Gastrocnemius medialis (tissue), 4 donors: ENCODE measurements at regions not wholly inside any gene's neighbourhood (a gene's known extent, or its start where the extent isn't known, plus 50 kb on each side); places are given as distances from the start of the nearest gene placed in this dataset.

Experiments
- ATAC-seq, 2 donors: fragments of 150-250 bp; one replicate each; pipeline ENCODE4 v1.9.1; 2016
- DNase-seq, 2 donors: peaks; one replicate each; pipeline ENCODE4 v3.0.0-alpha.2; 2019
- H3K27ac ChIP-seq, 4 donors: fragments of 200-600 bp; sonication (generic); 1 replicate in 1 of 4; 2 replicates in 3 of 4; pipeline ENCODE4 v1.5.1; 2016 to 2018; ENCODE audit warnings: mild to moderate bottlenecking in 2 of 4, moderate library complexity in 1 of 4
- H3K27me3 ChIP-seq, 3 donors: fragments of 200-600 bp; sonication (generic) in 2 of 3; 1 replicate in 1 of 3; 2 replicates in 2 of 3; pipeline versions ENCODE4 v1.5.1 to v1.6.0; 2016 to 2019; ENCODE audit warnings: mild to moderate bottlenecking in 1 of 3, moderate library complexity in 1 of 3
- H3K36me3 ChIP-seq, 2 donors: fragments of 200-600 bp; sonication (generic) in 1 of 2; one replicate each; pipeline ENCODE4 v1.5.1; 2017 to 2018
- H3K4me1 ChIP-seq, 2 donors: fragments of 200-600 bp; sonication (generic) in 1 of 2; one replicate each; pipeline ENCODE4 v1.5.1; 2016 to 2017; ENCODE audit warnings: mild to moderate bottlenecking in 2 of 2
- H3K4me3 ChIP-seq, 4 donors: fragments of 200-600 bp; sonication (generic) in 3 of 4; 1 replicate in 1 of 4; 2 replicates in 3 of 4; pipeline ENCODE4 v1.5.1; 2016 to 2019; ENCODE audit warnings: mild to moderate bottlenecking in 2 of 4
- H3K9me3 ChIP-seq, 3 donors: fragments of 200-600 bp; sonication (generic) in 2 of 3; 1 replicate in 1 of 3; 2 replicates in 2 of 3; pipeline ENCODE4 v1.5.1; 2016 to 2019
- POLR2A ChIP-seq, 2 donors: fragments of 450-650 bp; IDR thresholded peaks; one replicate each; pipeline ENCODE4 v1.6.1; 2017; ENCODE audit warnings: antibody characterized with exemption in 2 of 2, mild to moderate bottlenecking in 2 of 2, moderate library complexity in 2 of 2
- in situ Hi-C, 4 donors: fragments of 200-750 bp; cut with MboI; loops; one replicate each; pipeline versions ENCODE4 v1.15.0 to v1.8.0; 2017; ENCODE audit warnings: low sequenced_read_pairs in 4 of 4
- intact Hi-C: fragments of 100-400 bp; cut with DNase I; formaldehyde crosslinking; loops from one replicate; pipeline ENCODE4 v1.15.1; 2023; ENCODE audit warnings: low total_unique reads
- TF ChIP-seq, protein P1 (sequence below), 5 experiments: fragments of 450-650 bp in 3 of 5; fragments of 200-600 bp in 2 of 5; sonication (generic) in 2 of 5; IDR thresholded peaks in 4 of 5; conservative IDR thresholded peaks in 1 of 5; 1 replicate in 4 of 5; 2 replicates in 1 of 5; pipeline ENCODE4 v1.5.1; 2016 to 2019; ENCODE audit warnings: antibody characterized with exemption in 5 of 5, mild to moderate bottlenecking in 3 of 5, moderate library complexity in 3 of 5

- H3K9me3 ChIP-seq, result no peaks in the 10 kb centered on the region
- H3K36me3 ChIP-seq, result no peaks in the 10 kb centered on the region
- H3K27ac ChIP-seq, result no peak overlapping the region
- in situ Hi-C loops, result no loop called here
- intact Hi-C loops, result no loop called here
- peaks cover 0 to 2% (median 0%) of the 10 kb centered on the region in 3 donors for H3K27me3 ChIP-seq
- no peak for ATAC-seq
- H3K4me1 ChIP-seq, result no peaks in the 10 kb centered on the region
- TF ChIP-seq, protein P1, sequence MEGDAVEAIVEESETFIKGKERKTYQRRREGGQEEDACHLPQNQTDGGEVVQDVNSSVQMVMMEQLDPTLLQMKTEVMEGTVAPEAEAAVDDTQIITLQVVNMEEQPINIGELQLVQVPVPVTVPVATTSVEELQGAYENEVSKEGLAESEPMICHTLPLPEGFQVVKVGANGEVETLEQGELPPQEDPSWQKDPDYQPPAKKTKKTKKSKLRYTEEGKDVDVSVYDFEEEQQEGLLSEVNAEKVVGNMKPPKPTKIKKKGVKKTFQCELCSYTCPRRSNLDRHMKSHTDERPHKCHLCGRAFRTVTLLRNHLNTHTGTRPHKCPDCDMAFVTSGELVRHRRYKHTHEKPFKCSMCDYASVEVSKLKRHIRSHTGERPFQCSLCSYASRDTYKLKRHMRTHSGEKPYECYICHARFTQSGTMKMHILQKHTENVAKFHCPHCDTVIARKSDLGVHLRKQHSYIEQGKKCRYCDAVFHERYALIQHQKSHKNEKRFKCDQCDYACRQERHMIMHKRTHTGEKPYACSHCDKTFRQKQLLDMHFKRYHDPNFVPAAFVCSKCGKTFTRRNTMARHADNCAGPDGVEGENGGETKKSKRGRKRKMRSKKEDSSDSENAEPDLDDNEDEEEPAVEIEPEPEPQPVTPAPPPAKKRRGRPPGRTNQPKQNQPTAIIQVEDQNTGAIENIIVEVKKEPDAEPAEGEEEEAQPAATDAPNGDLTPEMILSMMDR (IDR thresholded peaks at IDR 0.05 in 4 of 5, conservative IDR thresholded peaks at IDR 0.05 in 1 of 5), result no peak
- TF ChIP-seq POLR2A (IDR thresholded peaks at IDR 0.05), result no peak
- no peak for DNase-seq
- no peak overlapping the region for H3K4me3 ChIP-seq
These were observed 233.0 kb upstream of the IRX5 start for GRCh38 chr16:54697677-54698076.

DNA sequence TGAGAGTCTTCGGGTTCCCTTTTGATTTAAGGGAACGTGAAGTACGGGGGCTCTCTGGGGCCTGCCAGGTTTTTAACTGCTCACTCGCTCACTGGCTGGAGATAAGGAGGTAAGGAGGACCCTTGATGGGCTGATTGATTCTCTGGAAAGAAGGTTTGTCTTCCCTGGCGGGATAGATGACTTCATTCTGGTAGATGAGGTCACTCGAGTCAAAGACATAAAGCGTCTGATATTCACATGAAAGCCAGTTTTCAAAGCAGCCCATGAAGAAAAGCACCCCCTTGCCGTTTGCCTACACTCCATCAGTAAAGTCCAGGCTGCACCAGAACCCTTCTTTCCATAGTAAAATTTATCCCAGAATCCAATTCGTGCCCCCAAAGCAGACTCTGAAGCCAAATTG lies 233.7 kb upstream of the IRX5 start:
- TF ChIP-seq, protein P1 (IDR thresholded peaks at IDR 0.05 in 4 of 5, conservative IDR thresholded peaks at IDR 0.05 in 1 of 5), result no peak
- no peak for TF ChIP-seq POLR2A (IDR thresholded peaks at IDR 0.05)
- no peaks in the 10 kb centered on the region for H3K4me1 ChIP-seq
- H3K4me3 ChIP-seq, result no peak overlapping the region
- no peak overlapping the region for H3K27ac ChIP-seq
- H3K27me3 ChIP-seq, result peaks cover 0 to 2% (median 0%) of the 10 kb centered on the region in 3 donors
- no peaks in the 10 kb centered on the region for H3K36me3 ChIP-seq
- intact Hi-C loops (no loop called here), in situ Hi-C loops (no loop called here)
- no peak for ATAC-seq
- no peak for DNase-seq
- no peaks in the 10 kb centered on the region for H3K9me3 ChIP-seq

- no peak overlapping the region for H3K27ac ChIP-seq
- no peaks in the 10 kb centered on the region for H3K36me3 ChIP-seq
- no peak for ATAC-seq
- no peak overlapping the region for H3K4me3 ChIP-seq
- H3K27me3 ChIP-seq, result peaks cover 0 to 2% (median 0%) of the 10 kb centered on the region in 3 donors
- in situ Hi-C loops (no loop called here), intact Hi-C loops (no loop called here)
- H3K9me3 ChIP-seq, result no peaks in the 10 kb centered on the region
- no peaks in the 10 kb centered on the region for H3K4me1 ChIP-seq
- no peak for DNase-seq
- no peak for TF ChIP-seq POLR2A (IDR thresholded peaks at IDR 0.05)
- TF ChIP-seq, protein P1 (IDR thresholded peaks at IDR 0.05 in 4 of 5, conservative IDR thresholded peaks at IDR 0.05 in 1 of 5), result no peak
These were observed 234.1 kb upstream of the IRX5 start for GRCh38 chr16:54696522-54696921.

- Histone ChIP-seq H3K27ac (no peak overlapping the region), H3K27me3 (peaks cover 0 to 2% (median 0%) of the 10 kb centered on the region in 3 donors), H3K4me3 (no peak overlapping the region), H3K36me3 (no peaks in the 10 kb centered on the region), H3K9me3 (no peaks in the 10 kb centered on the region), H3K4me1 (no peaks in the 10 kb centered on the region)
- DNase-seq, result no peak
- no peak for ATAC-seq
- no peak for TF ChIP-seq POLR2A (IDR thresholded peaks at IDR 0.05)
- TF ChIP-seq, protein P1 (IDR thresholded peaks at IDR 0.05 in 4 of 5, conservative IDR thresholded peaks at IDR 0.05 in 1 of 5), result no peak
- in situ Hi-C loops (no loop called here), intact Hi-C loops (no loop called here)
These were observed 236.0 kb upstream of the IRX5 start for GRCh38 chr16:54694651-54695050.

DNA sequence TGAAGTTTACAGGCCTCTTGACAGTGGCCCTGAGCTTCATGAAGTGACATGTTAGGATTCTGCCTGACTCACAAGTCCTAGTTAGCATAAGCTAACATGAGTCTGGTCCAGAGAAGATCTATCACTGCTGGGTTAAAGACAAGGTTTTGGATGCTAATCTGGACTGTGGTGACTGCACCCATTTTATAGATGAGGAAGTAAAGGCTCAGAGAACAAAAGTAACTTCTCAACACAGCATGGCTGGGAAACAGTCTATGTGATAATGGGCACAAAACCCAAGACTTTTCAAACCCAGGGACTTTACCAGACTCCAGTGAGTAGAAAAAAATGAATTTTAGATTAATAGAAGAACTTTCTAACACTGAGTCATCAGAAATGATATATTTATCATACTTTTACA lies 236.8 kb upstream of the IRX5 start:
- intact Hi-C loops, result no loop called here
- TF ChIP-seq POLR2A (IDR thresholded peaks at IDR 0.05), result no peak
- TF ChIP-seq, protein P1 (IDR thresholded peaks at IDR 0.05 in 4 of 5, conservative IDR thresholded peaks at IDR 0.05 in 1 of 5), result no peak
- no peak overlapping the region for H3K4me3 ChIP-seq
- no peak overlapping the region for H3K27ac ChIP-seq
- peaks cover 0 to 2% (median 0%) of the 10 kb centered on the region in 3 donors for H3K27me3 ChIP-seq
- ATAC-seq (no peak), DNase-seq (no peak)
- no peaks in the 10 kb centered on the region for H3K9me3 ChIP-seq
- no peaks in the 10 kb centered on the region for H3K4me1 ChIP-seq
- in situ Hi-C loops, result no loop called here
- H3K36me3 ChIP-seq, result no peaks in the 10 kb centered on the region
